ENCODE measurements at regions not wholly inside any gene's neighbourhood (a gene's known extent, or its start where the extent isn't known, plus 50 kb on each side); places are given as distances from the start of the nearest gene placed in this dataset.
A peak's percentile ranks its signal among the peaks of the same experiment; 100 is the strongest.

GRCh38 chr3:148235566-148235965 lies 462.1 kb upstream of the AGTR1 start:
- DNase-seq: no peak

- no peak for DNase-seq
Observed at GRCh38 chr3:148238421-148238821, 459.3 kb upstream of the AGTR1 start.

GRCh38 chr3:148240351-148240750 lies 457.4 kb upstream of the AGTR1 start:
- DNase-seq: no peak

- DNase-seq: no peak
Observed at GRCh38 chr3:148243609-148244008, 454.1 kb upstream of the AGTR1 start.

- DNase-seq: no peak
Observed at GRCh38 chr3:148246291-148246923, 451.3 kb upstream of the AGTR1 start.

GRCh38 chr3:148253713-148254112 lies 444.0 kb upstream of the AGTR1 start:
- DNase-seq: no peak

- no peak for DNase-seq
Observed at GRCh38 chr3:148254402-148254801, 443.3 kb upstream of the AGTR1 start.

- no peak for DNase-seq
Observed at GRCh38 chr3:148255981-148256969, 441.4 kb upstream of the AGTR1 start.

GRCh38 chr3:148262980-148263379 lies 434.7 kb upstream of the AGTR1 start:
- DNase-seq: no peak

- DNase-seq: no peak
Observed at GRCh38 chr3:148265841-148266240, 431.9 kb upstream of the AGTR1 start.

GRCh38 chr3:148266341-148266740 lies 431.4 kb upstream of the AGTR1 start:
- no peak for DNase-seq

GRCh38 chr3:148269816-148270215 lies 427.9 kb upstream of the AGTR1 start:
- DNase-seq: no peak

- no peak for DNase-seq
Observed at GRCh38 chr3:148280623-148281242, 417.0 kb upstream of the AGTR1 start.

GRCh38 chr3:148289159-148289558 lies 408.5 kb upstream of the AGTR1 start:
- peak; percentile 95 for DNase-seq

GRCh38 chr3:148297013-148297412 lies 400.7 kb upstream of the AGTR1 start:
- DNase-seq: no peak

- DNase-seq: no peak
Observed at GRCh38 chr3:148307443-148307843, 390.3 kb upstream of the AGTR1 start.

- peak; percentile 24 for DNase-seq
Observed at GRCh38 chr3:148309390-148310035, 388.2 kb upstream of the AGTR1 start.

- DNase-seq: no peak
Observed at GRCh38 chr3:148315756-148316155, 381.9 kb upstream of the AGTR1 start.

- no peak for DNase-seq
Observed at GRCh38 chr3:148318240-148318639, 379.5 kb upstream of the AGTR1 start.

- no peak for DNase-seq
Observed at GRCh38 chr3:148319161-148319915, 378.4 kb upstream of the AGTR1 start.

GRCh38 chr3:148319960-148320359 lies 377.7 kb upstream of the AGTR1 start:
- no peak for DNase-seq

GRCh38 chr3:148329481-148330235 lies 368.0 kb upstream of the AGTR1 start:
- peak; percentile 44 for DNase-seq

Measured in NCI-H2081 treated with DMSO at 0.1 percent for 48 hours (cell line).